ENCODE measurements at regions not wholly inside any gene's neighbourhood (a gene's known extent, or its start where the extent isn't known, plus 50 kb on each side); places are given as distances from the start of the nearest gene placed in this dataset.

GRCh38 chr7:125059861-125060456 lies 130.3 kb upstream of the POT1 start:
- Histone ChIP-seq H3K9ac (ENCODE audit: low read length) (no peak overlapping the region), H3K36me3 (ENCODE audit: insufficient read depth, low read length) (no peaks in the 10 kb centered on the region), H3K4me3 (ENCODE audit: insufficient read depth, low read depth, low read length) (no peak overlapping the region), H3K79me2 (ENCODE audit: insufficient read depth, low read length) (no peaks in the 10 kb centered on the region), H4K20me1 (ENCODE audit: insufficient read depth, low read length) (no peaks in the 10 kb centered on the region), H3K27me3 (ENCODE audit: insufficient read depth, low read length) (no peaks in the 10 kb centered on the region), H3K9me3 (ENCODE audit: insufficient read depth, low read depth, low read length) (no peaks in the 10 kb centered on the region), H2AFZ (ENCODE audit: low read depth, low read length) (no peak overlapping the region), H3K27ac (ENCODE audit: low read depth, low read length) (no peak overlapping the region), H3K4me2 (ENCODE audit: low read length) (no peak overlapping the region), H3K4me1 (ENCODE audit: insufficient read depth, low read length) (peaks cover 15% of the 10 kb centered on the region)
- TF ChIP-seq, protein P1, sequence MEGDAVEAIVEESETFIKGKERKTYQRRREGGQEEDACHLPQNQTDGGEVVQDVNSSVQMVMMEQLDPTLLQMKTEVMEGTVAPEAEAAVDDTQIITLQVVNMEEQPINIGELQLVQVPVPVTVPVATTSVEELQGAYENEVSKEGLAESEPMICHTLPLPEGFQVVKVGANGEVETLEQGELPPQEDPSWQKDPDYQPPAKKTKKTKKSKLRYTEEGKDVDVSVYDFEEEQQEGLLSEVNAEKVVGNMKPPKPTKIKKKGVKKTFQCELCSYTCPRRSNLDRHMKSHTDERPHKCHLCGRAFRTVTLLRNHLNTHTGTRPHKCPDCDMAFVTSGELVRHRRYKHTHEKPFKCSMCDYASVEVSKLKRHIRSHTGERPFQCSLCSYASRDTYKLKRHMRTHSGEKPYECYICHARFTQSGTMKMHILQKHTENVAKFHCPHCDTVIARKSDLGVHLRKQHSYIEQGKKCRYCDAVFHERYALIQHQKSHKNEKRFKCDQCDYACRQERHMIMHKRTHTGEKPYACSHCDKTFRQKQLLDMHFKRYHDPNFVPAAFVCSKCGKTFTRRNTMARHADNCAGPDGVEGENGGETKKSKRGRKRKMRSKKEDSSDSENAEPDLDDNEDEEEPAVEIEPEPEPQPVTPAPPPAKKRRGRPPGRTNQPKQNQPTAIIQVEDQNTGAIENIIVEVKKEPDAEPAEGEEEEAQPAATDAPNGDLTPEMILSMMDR (IDR thresholded peaks at IDR 0.05; ENCODE audit: insufficient read depth, low read depth, low read length) = peak; percentile 34
- no peak for TF ChIP-seq EZH2 (IDR thresholded peaks at IDR 0.05; ENCODE audit: insufficient read depth, low read length)
- H3K4me3 Mint-ChIP-seq (ENCODE audit: unreplicated experiment) = no peak overlapping the region
- H3K27me3 Mint-ChIP-seq (ENCODE audit: low read depth, unreplicated experiment) = no peaks in the 10 kb centered on the region
- peak; percentile 11 for DNase-seq (ENCODE audit: low read depth)
- H3K9me3 Mint-ChIP-seq (ENCODE audit: unreplicated experiment) = no peaks in the 10 kb centered on the region
- H3K36me3 Mint-ChIP-seq (ENCODE audit: low read depth, unreplicated experiment) = no peaks in the 10 kb centered on the region
- H3K4me1 Mint-ChIP-seq (ENCODE audit: low read depth, unreplicated experiment) = peaks cover 22% of the 10 kb centered on the region
- FAIRE-seq = no peak
- H3K27ac Mint-ChIP-seq (ENCODE audit: unreplicated experiment) = no peak overlapping the region

- no peak overlapping the region for H3K4me3 Mint-ChIP-seq (ENCODE audit: unreplicated experiment)
- H3K4me1 ChIP-seq (ENCODE audit: insufficient read depth, low read length) = peaks cover 15% of the 10 kb centered on the region
- no peak for TF ChIP-seq EZH2 (IDR thresholded peaks at IDR 0.05; ENCODE audit: insufficient read depth, low read length)
- TF ChIP-seq, protein P1 (IDR thresholded peaks at IDR 0.05; ENCODE audit: insufficient read depth, low read depth, low read length) = no peak
- no peak overlapping the region for H3K9ac ChIP-seq (ENCODE audit: low read length)
- no peak for DNase-seq (ENCODE audit: low read depth)
- H3K27me3 ChIP-seq (ENCODE audit: insufficient read depth, low read length) = no peaks in the 10 kb centered on the region
- no peaks in the 10 kb centered on the region for H3K27me3 Mint-ChIP-seq (ENCODE audit: low read depth, unreplicated experiment)
- no peak for FAIRE-seq
- H3K4me2 ChIP-seq (ENCODE audit: low read length) = no peak overlapping the region
- no peaks in the 10 kb centered on the region for H3K36me3 ChIP-seq (ENCODE audit: insufficient read depth, low read length)
- H3K9me3 ChIP-seq (ENCODE audit: insufficient read depth, low read depth, low read length) = no peaks in the 10 kb centered on the region
- H2AFZ ChIP-seq (ENCODE audit: low read depth, low read length) = no peak overlapping the region
- H3K36me3 Mint-ChIP-seq (ENCODE audit: low read depth, unreplicated experiment) = no peaks in the 10 kb centered on the region
- no peak overlapping the region for H3K27ac ChIP-seq (ENCODE audit: low read depth, low read length)
- no peak overlapping the region for H3K4me3 ChIP-seq (ENCODE audit: insufficient read depth, low read depth, low read length)
- H3K4me1 Mint-ChIP-seq (ENCODE audit: low read depth, unreplicated experiment) = peaks cover 17% of the 10 kb centered on the region
- H3K27ac Mint-ChIP-seq (ENCODE audit: unreplicated experiment) = no peak overlapping the region
- H3K79me2 ChIP-seq (ENCODE audit: insufficient read depth, low read length) = no peaks in the 10 kb centered on the region
- no peaks in the 10 kb centered on the region for H3K9me3 Mint-ChIP-seq (ENCODE audit: unreplicated experiment)
- no peaks in the 10 kb centered on the region for H4K20me1 ChIP-seq (ENCODE audit: insufficient read depth, low read length)
Measured at GRCh38 chr7:125057963-125058362, 128.3 kb upstream of the POT1 start.

DNA sequence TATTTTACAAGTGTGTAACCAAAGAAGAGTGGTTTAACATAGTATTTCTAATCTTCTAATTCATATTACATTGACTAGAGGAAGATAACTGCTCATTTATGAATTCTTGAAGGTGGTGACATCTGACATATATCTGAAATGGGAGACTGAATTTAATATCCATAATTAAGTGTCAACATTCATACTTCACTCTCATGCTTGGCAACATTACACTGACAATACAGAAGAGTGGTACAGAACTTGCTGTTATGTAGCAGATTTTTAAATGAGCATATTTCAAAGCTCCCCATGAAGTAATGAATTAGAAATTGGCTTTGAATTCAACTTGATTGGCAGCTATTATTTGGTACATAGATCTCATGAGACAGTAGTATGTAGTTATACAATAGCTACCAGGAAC lies 125.8 kb upstream of the POT1 start:
- no peak overlapping the region for H3K27ac ChIP-seq (ENCODE audit: low read depth, low read length)
- no peaks in the 10 kb centered on the region for H3K36me3 ChIP-seq (ENCODE audit: insufficient read depth, low read length)
- no peaks in the 10 kb centered on the region for H3K4me1 Mint-ChIP-seq (ENCODE audit: low read depth, unreplicated experiment)
- no peaks in the 10 kb centered on the region for H3K4me1 ChIP-seq (ENCODE audit: insufficient read depth, low read length)
- no peak overlapping the region for H3K27ac Mint-ChIP-seq (ENCODE audit: unreplicated experiment)
- no peak overlapping the region for H3K4me2 ChIP-seq (ENCODE audit: low read length)
- TF ChIP-seq EZH2 (IDR thresholded peaks at IDR 0.05; ENCODE audit: insufficient read depth, low read length) = no peak
- TF ChIP-seq, protein P1 (IDR thresholded peaks at IDR 0.05; ENCODE audit: insufficient read depth, low read depth, low read length) = no peak
- no peaks in the 10 kb centered on the region for H3K79me2 ChIP-seq (ENCODE audit: insufficient read depth, low read length)
- no peaks in the 10 kb centered on the region for H4K20me1 ChIP-seq (ENCODE audit: insufficient read depth, low read length)
- H3K9me3 ChIP-seq (ENCODE audit: insufficient read depth, low read depth, low read length) = no peaks in the 10 kb centered on the region
- FAIRE-seq (no peak), DNase-seq (ENCODE audit: low read depth) (no peak)
- no peak overlapping the region for H3K4me3 ChIP-seq (ENCODE audit: insufficient read depth, low read depth, low read length)
- H3K4me3 Mint-ChIP-seq (ENCODE audit: unreplicated experiment) = no peak overlapping the region
- H3K9me3 Mint-ChIP-seq (ENCODE audit: unreplicated experiment) = no peaks in the 10 kb centered on the region
- H3K36me3 Mint-ChIP-seq (ENCODE audit: low read depth, unreplicated experiment) = no peaks in the 10 kb centered on the region
- no peaks in the 10 kb centered on the region for H3K27me3 Mint-ChIP-seq (ENCODE audit: low read depth, unreplicated experiment)
- H3K9ac ChIP-seq (ENCODE audit: low read length) = no peak overlapping the region
- H2AFZ ChIP-seq (ENCODE audit: low read depth, low read length) = no peak overlapping the region
- H3K27me3 ChIP-seq (ENCODE audit: insufficient read depth, low read length) = no peaks in the 10 kb centered on the region

All from astrocyte (in vitro differentiated cells and primary cell).